ENCODE measurements at regions not wholly inside any gene's neighbourhood (a gene's known extent, or its start where the extent isn't known, plus 50 kb on each side); places are given as distances from the start of the nearest gene placed in this dataset.

GRCh38 chr4:19400820-19401219 is 850.9 kb upstream of the SLIT2 start:
- Histone ChIP-seq H3K36me3 (ENCODE audit: low read depth) (no peaks in the 10 kb centered on the region), H3K4me3 (no peak overlapping the region), H3K4me2 (no peak overlapping the region), H3K4me1 (replicated peaks; ENCODE audit: insufficient read depth) (no peaks in the 10 kb centered on the region), H3K79me2 (ENCODE audit: low read depth) (no peaks in the 10 kb centered on the region), H3K27ac (no peak overlapping the region), H2AFZ (no peak overlapping the region), H4K20me1 (ENCODE audit: insufficient read depth) (no peaks in the 10 kb centered on the region), H3F3A (ENCODE audit: insufficient read depth, low read depth) (no peaks in the 10 kb centered on the region), H3K9me3 (ENCODE audit: insufficient read depth, low read depth) (no peaks in the 10 kb centered on the region), H3K9me2 (ENCODE audit: insufficient read depth) (no peaks in the 10 kb centered on the region), H3K27me3 (ENCODE audit: insufficient read depth, low read depth) (no peaks in the 10 kb centered on the region)
- intact Hi-C loops (cut with micrococcal nuclease; ENCODE audit: unreplicated experiment) = no loop called here
- CTCF ChIA-PET = no interaction called here
- POLR2A ChIA-PET (ENCODE audit: unreplicated experiment) = no interaction called here
- BruUV-seq (replicated peaks) = no TSS peak
- DNase-seq = no peak
- TF ChIP-seq CTCF (conservative IDR thresholded peaks at IDR 0.05) (no peak), EZH2 (IDR thresholded peaks at IDR 0.05; ENCODE audit: low read depth) (no peak)

GRCh38 chr4:19399001-19399400 is 852.7 kb upstream of the SLIT2 start:
- DNase-seq = no peak

GRCh38 chr4:19386786-19387185 is 864.9 kb upstream of the SLIT2 start:
- Histone ChIP-seq H3K4me3 (no peak overlapping the region), H4K20me1 (ENCODE audit: insufficient read depth) (no peaks in the 10 kb centered on the region), H3F3A (ENCODE audit: insufficient read depth, low read depth) (no peaks in the 10 kb centered on the region), H2AFZ (no peak overlapping the region), H3K36me3 (ENCODE audit: low read depth) (no peaks in the 10 kb centered on the region), H3K4me1 (replicated peaks; ENCODE audit: insufficient read depth) (no peaks in the 10 kb centered on the region), H3K9me3 (ENCODE audit: insufficient read depth, low read depth) (no peaks in the 10 kb centered on the region), H3K27ac (no peak overlapping the region), H3K9me2 (ENCODE audit: insufficient read depth) (no peaks in the 10 kb centered on the region), H3K4me2 (no peak overlapping the region), H3K79me2 (ENCODE audit: low read depth) (no peaks in the 10 kb centered on the region), H3K27me3 (ENCODE audit: insufficient read depth, low read depth) (no peaks in the 10 kb centered on the region)
- no TSS peak for BruUV-seq (replicated peaks)
- intact Hi-C loops (cut with micrococcal nuclease; ENCODE audit: unreplicated experiment) = no loop called here
- CTCF ChIA-PET = no interaction called here
- TF ChIP-seq EZH2 (IDR thresholded peaks at IDR 0.05; ENCODE audit: low read depth) = no peak
- no peak for TF ChIP-seq CTCF (conservative IDR thresholded peaks at IDR 0.05)
- no peak for DNase-seq
- POLR2A ChIA-PET (ENCODE audit: unreplicated experiment) = no interaction called here

More at GRCh38 chr4:19399001-19399400, 852.7 kb upstream of the SLIT2 start:
- no peaks in the 10 kb centered on the region for H3K4me1 ChIP-seq (replicated peaks; ENCODE audit: insufficient read depth)
- H3K9me2 ChIP-seq (ENCODE audit: insufficient read depth) = no peaks in the 10 kb centered on the region
- H3K9me3 ChIP-seq (ENCODE audit: insufficient read depth, low read depth) = no peaks in the 10 kb centered on the region
- H3K4me3 ChIP-seq = no peak overlapping the region
- H3K27ac ChIP-seq = no peak overlapping the region
- no peaks in the 10 kb centered on the region for H3K79me2 ChIP-seq (ENCODE audit: low read depth)
- no peak for TF ChIP-seq CTCF (conservative IDR thresholded peaks at IDR 0.05)
- no peak for TF ChIP-seq EZH2 (IDR thresholded peaks at IDR 0.05; ENCODE audit: low read depth)
- intact Hi-C loops (cut with micrococcal nuclease; ENCODE audit: unreplicated experiment) = no loop called here
- H2AFZ ChIP-seq = no peak overlapping the region
- H3K4me2 ChIP-seq = no peak overlapping the region
- no peaks in the 10 kb centered on the region for H3K27me3 ChIP-seq (ENCODE audit: insufficient read depth, low read depth)
- no peaks in the 10 kb centered on the region for H4K20me1 ChIP-seq (ENCODE audit: insufficient read depth)
- ChIA-PET CTCF (no interaction called here), POLR2A (ENCODE audit: unreplicated experiment) (no interaction called here)
- BruUV-seq (replicated peaks) = no TSS peak
- H3F3A ChIP-seq (ENCODE audit: insufficient read depth, low read depth) = no peaks in the 10 kb centered on the region
- H3K36me3 ChIP-seq (ENCODE audit: low read depth) = no peaks in the 10 kb centered on the region

Data from PC-9 (cell line).